ENCODE measurements at regions not wholly inside any gene's neighbourhood (a gene's known extent, or its start where the extent isn't known, plus 50 kb on each side); places are given as distances from the start of the nearest gene placed in this dataset.
"Not testable (repeated sequence)": the region's sequence is repeated elsewhere in the genome, so short reads cannot be mapped to it uniquely, and the experiment has no call there.

DNA sequence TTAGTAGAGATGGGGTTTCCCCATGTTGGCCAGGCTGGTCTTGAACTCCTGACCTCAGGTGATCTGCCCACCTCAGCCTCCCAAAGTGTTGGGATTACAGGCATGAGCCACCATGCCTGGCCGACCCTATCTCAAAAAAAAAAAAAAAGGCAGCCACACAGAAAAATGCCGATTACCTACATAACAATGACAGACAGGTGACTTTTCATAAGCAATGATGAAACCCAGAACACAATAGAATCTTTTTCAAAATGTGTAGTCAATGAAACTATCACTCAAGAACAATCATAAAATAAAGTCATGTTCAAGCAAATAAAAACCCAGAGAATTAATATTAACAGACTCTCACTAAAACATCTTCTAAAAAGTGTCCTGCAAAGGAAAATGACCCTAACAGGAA lies 135.6 kb upstream of the MVB12B start:
- DNase-seq: not testable (repeated sequence)

DNA sequence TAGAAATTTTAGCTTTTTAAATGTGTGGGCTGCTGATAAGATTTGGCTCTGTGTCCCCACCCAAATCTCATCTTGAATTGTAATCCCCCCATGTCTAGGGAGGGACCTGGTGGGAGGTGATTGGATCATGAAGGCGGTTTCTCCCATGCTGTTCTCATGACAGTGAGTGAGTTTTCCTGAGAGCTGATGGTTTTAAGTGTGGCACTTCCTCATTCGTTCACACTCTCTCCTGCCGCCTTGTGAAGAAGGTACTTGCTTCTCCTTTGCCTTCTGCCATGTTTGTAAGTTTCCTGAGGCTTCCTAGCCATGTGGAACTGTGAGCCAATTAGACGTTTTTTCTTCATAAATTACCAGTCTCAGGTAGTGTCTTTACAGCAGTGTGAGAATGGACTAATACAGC lies 127.8 kb upstream of the MVB12B start:
- DNase-seq: no peak

DNA sequence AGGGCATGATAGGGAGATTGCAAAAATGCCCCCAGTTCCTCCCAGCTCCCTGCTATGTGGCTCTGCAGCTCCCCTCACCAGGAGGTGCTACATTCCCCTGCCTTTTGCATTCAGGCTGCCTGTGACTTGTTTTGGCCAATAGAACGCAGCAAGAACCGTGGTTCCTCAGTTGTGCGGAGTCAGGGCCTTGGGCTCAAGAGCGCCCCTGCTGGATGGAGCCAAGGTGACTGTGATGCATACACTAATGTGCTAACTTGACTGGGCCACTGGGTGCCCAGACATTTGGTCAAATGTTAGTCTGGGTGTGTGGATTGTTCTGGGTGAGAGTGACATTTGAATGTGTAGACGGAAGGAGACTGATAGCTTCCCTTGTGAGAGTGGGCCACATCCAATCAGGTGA lies 123.3 kb upstream of the MVB12B start:
- DNase-seq: no peak

DNA sequence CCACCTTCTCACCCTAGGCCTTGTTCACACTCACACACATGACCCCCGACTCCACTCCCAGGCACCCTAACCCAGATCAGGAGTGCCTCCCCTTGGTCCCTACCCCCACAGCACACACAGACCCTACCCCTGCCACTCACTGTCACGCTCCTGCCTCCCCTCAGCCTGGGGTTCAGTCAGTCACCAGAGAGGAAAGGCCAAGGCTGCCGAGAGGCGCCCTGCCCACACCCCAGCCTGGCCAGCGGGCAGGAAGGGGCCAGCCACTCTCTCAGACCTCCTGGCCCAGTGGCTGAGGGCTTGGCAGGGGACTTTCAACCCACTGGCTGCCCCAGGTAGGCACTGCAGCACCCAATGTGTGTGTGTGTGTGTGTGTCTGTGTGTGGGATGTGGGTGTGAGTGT lies 122.4 kb upstream of the MVB12B start:
- no peak for DNase-seq

DNA sequence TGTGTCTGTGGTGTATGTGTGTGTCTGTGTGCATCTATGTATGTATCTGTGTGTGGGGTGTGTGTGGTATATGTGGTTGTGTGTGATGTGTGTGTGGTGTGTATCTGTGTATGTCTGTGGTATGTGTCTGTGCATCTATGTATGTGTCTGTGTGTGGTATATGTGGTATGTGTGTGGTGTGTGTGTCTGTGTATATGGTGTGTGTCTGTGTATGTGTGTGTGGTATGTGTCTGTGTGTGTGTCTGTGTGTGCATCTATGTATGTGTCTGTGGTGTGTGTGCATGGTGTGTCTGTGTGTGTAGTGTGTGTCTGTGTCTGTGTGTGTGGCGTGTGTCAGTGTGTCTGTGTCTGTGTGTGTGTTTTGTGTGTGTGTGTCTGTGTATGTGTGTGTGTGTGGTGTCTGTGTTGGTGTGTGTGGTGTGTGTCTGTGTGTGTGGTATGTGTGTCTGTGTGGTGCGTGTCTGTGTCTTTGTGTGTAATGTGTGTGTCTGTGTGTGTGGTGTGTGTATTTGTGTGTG lies 121.9 kb upstream of the MVB12B start:
- DNase-seq: no peak

DNA sequence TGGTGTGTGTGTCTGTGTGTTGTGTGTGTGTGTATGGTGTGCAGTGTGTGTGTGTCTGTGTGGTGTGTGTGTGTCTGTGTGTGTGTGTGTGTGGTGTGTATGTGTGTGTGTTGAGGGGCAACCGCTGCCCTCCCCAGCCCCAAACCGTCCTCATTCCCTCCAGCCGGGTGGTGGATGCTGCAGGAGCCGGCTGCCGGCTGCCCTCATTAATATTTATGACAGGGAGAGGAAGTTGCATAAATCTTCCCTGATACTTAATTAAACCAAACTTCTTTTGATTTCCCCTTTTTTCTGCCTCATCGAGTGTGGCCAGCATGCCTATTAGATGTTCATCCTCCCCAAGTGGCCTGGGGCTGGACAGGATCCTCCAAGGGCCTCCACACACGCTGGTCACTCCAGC lies 121.4 kb upstream of the MVB12B start:
- DNase-seq: no peak

DNA sequence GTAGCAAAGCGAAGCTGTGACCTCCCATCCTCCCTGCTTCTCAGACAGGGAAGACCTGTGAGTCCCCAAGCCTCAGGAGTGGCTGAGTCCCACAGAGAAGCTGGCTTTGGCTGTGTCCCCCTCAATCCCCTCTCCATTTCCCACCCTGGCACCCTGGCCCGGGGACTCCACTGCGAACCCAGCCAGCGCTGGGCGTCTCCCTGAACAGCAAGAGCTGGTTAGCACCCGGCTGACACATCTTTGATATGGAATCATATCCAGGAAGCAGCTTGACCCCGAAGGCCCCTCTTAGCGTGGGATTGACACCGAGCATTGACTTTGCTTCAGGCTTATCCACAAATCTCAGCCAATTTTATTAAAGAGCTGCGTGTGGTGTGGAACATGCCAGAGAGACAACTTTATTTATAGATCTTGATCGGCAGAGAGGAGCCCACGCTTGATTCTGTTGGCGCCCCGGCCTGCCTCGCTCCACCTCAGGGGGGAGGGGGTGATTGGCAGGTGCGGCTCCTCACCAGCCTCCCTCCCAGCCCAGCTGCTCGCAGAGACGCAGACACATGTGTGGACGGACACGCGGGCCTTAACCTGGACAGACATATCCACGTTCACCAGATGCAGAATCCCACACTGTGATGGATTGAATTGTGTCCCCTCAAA lies 120.7 kb upstream of the MVB12B start:
- no peak for DNase-seq

DNA sequence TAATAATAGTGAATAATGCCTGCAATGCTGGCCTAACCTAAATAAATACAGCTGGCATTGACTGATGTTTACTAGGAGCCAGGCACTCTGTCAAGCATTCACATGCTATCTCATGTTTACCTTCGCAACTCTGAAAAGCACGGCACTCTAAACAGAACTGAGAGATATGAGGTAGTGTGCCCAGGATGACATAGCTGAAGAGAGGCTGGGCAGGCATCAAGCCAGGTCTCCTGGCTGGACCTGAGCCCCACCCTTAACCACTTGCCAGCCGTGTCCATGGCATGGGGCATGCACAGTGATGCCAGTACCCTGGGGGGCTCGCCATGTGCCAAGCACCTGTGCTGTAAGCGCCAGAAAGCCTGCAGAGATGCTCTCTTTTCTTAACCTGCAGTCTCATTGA lies 119.4 kb upstream of the MVB12B start:
- no peak for DNase-seq

DNA sequence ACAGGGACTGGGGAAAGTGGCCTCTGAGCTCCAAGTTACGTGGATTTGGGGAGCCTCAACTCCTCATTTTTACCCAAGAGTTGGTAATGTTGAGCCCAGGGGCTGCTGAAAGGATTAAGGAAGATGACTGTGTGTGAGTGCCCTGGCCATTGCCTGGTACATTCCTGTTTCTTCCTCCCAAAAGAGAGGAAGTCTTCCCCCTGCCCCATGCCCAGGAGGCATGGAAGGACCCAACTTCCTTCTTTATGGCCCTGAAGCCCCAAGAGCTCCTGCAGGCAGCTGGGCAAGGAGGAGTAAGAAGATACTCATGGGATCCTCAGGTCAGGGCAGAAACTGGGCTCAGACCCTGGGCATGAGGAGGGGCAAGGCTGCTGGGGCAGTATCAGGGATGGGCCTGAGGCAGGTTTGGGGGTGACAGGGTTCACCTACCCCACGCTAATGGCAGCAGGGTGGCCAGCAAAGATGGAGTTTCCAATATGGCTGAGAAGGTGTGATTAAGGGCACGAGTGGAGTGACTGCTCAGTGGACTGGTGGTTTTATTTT lies 118.3 kb upstream of the MVB12B start:
- no peak for DNase-seq

DNA sequence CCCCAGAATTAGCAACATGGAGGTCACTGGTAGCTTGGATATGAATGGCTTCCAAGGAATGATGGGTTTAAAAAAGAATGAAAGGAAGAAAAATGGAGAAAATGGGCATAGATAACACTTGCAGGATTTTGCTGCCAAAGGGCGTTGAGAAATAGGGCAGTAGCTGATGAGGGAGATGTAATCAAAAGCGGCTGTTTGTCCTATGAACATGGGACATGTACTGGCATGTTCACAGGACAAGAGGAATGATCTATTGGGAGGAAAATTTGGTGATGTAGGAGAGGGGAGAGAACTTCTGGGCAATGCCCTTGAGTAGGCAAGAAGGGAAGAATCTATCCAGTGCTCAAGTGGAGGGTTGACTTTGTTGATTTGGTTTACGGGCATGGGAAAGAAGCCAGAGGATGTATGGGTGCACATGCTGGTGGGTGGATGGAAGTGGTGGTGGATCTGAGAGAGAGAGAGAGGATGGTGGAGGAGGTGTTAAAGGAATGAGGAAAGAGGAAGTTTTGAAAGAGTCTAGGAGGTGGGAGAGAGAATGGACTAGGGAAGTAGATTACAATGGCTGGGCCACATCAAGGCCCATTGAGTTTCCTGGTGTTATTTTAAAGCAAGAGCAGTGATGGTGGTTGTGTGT lies 115.1 kb upstream of the MVB12B start:
- no peak for DNase-seq

DNA sequence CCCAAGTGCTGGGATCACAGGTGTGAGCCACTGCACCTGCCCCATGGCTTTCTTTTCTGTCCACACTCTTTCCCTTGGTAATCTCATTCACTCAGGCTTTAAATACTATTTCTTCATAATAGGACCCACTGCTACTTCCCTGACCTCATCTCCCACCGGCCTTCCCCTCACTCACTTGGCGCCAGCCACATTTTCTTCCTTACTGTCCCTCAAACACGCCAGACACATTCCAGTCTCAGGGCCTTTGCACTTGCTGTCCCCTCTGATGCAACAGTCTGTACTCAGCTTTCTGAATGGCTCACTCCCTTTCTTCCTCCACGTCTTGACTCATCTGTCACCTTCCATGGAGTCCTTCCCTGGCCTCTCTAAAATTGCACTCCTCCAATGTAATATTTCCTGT lies 111.1 kb upstream of the MVB12B start:
- DNase-seq: no peak

DNA sequence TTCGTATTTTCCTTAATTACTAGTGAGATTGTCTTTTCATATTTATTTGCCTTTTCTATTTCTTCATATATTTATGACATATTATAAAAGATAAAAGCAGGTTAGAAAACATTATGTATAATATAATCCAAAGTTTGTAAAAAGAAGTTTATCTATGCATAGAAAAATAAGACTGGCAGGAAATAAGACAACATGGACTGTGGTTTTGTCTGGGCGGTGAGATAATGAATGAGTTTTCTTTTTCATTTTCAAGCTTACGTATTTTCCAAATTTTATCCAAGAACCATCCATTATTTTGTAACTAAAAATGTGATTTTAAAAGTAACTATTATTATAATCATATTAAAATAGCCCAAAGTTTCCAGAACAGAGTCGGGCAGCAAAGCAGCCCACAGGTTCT lies 109.8 kb upstream of the MVB12B start:
- no peak for DNase-seq

DNA sequence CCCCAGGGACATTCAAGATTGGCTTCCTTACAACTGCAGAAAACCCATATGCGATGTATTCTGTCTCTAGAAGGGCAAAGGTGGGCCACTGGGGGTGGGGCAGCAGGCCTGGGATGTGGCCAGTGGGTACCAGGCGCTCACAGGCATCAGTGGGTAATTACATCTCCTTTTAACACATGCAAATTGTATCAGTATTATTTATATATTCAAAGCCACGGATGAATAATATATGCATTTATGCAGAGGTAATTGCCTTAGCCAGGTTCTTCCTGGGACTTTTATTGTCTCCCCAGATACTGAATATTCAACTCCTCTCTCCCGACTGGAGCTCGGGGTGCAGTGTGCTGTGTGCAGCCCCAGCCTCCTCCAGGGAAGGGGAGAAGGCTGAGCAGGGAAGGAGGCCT lies 109.4 kb upstream of the MVB12B start:
- no peak for DNase-seq

DNA sequence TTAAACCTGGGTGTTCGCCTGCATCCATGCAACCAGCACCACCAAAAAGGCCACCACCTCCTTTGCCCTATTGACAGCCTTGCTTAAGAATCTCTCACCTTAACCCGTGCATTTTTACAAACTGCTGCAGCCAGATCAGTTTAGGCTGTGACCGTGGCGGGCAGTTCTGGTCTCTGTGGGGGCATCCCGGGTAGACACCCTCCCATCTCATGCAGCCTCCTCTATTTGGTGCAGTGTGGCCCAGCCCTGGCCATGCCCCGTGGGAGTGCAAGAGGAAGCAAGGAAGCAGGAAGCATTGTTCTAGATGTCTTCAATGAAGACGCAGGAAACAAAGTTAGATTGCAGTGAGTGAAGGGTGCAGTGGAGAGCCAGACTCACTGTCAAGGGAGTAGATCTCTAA lies 108.8 kb upstream of the MVB12B start:
- DNase-seq: no peak

DNA sequence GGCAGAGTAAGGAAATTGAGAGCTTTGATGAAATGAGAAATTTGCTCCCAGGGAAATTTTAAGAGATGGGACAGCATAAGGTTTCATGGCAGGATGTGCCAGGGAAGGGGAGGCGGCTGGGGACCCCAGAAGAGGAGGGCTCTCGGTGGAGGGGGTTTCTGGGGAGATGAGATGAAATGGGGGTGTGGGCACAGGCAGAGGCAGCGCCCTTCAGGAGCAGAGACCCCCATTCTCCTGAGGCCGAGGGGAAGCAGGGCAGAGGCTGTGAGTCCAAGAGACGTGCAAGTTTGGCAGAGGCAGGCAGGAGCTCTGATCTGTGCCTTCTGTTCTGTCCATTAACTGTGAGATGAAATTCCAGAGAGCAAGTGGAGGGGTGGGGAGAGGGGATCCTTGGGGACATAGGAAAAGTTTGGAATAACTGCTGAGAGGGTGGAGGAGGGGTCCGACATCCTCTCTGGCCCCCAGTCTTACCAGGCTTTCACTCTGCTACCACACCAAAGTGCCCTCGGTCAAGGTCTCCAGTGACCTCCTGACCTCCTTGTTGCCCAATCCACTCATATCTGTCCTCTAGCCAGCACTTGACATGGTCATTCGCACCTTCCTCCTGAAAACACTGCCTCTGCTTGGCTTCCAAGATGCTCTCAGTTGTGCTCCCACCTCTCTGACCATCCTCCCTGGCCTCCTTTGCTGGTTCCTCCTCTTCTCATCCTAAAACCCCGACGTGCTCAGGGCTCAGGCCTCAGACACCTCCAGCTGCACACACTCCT lies 108.1 kb upstream of the MVB12B start:
- DNase-seq: no peak

DNA sequence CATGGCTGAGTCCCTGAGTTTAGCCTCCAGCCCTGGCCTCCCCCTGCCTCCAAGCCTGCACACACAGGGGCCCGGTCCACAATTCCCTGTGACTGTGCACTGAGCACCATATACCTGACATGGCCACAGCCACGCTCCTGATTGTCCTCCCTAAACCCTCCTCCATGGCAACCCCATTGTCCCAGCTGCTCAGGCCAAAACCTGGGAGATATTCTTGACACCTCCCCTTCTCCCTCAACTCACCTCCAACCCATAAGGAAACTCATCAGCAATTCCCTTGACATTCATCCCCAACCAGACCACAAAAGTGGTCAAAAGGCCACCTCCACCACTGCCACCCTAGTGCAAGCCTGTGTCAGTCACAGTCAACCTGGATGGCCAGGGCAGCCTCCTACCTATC lies 107.5 kb upstream of the MVB12B start:
- no peak for DNase-seq

DNA sequence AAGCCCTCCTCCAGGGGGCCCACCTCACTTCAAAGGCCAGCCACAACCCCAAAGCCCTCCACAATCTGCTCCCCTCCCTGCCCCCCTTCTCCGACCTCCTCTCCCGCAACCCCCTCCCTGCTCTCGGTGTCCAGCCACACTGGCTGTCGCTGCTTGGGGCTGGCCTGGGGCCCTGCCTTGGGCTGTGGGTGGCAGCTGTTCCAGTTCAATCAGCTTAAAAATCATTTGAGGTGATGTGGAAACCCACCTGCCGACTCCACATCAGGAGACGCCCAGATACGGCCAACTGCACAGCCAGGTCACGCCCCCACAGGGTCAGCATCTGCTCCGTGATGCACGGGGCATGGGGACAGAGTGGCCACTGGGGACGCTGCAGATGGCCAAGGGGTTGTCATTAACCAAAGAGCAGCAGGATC lies 107.0 kb upstream of the MVB12B start:
- no peak for DNase-seq

DNA sequence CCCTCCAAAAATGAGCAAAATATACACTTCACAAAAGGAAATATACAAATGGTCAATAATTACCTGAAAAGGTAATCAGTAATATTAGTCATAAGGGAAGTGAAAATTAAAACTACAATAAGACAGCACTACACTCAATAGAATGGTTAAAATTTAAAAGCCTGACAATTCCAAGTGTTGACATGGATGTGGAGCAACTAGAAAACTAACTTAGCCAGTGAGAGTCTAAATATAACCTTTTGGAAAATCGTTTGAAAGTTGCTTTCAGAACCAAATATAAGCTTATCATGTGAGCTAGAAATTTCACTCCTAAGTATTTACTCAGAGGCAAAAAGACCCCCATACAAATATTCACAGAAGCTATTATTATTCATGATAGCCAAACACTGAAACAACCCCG lies 105.1 kb upstream of the MVB12B start:
- no peak for DNase-seq

DNA sequence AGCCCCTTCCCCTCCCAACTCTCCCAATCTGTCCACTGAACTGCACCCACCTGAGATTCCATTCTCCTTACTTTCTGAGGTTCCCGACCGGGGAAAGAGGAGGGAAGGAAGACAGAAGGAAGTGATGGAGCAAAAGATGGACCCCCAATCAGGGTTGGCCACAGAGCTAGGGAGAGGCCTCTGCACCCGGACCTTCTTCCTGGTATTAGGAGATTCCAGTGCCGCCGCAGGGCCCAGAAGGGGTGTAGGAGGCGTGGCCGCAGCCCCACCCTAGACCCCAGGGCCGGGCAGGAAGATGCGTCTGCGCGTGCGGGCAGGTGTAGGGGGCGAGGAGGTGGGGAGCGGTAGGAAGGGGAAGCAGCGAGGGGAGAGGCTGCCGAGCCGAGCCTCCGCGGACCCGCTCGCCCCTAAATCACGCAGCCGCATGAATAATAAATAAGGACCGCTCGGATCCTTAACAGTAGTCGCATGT lies 104.2 kb upstream of the MVB12B start:
- no peak for DNase-seq

DNA sequence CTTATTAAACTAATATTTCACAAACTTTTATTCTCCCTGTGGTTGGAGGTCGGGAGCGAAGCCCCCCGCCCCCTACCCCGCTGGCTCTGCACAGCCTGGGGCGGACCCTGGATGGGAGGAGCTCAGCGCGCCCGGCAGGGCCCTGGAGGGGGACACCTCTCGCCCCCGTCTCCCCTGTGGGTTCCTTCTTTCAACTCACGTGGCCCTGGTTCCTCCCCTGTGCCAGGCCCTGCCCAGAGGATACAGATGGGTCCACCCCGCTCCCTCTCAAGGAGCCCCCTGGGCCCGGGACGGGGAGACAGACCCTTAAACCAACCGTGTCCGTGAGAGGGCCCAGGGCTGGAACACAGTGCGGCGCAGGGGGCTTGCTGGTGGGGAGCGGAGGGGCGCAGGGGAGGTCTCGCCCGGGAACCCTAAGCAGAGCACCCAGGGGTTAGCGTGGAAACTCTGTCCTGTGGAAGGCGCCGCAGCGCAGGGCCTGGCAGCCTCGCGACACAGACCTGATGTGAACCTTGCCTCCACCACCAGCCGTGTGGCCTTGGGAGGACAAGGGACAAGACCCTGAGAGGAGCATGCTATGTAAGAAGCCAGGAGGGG lies 103.7 kb upstream of the MVB12B start:
- DNase-seq: no peak

DNA sequence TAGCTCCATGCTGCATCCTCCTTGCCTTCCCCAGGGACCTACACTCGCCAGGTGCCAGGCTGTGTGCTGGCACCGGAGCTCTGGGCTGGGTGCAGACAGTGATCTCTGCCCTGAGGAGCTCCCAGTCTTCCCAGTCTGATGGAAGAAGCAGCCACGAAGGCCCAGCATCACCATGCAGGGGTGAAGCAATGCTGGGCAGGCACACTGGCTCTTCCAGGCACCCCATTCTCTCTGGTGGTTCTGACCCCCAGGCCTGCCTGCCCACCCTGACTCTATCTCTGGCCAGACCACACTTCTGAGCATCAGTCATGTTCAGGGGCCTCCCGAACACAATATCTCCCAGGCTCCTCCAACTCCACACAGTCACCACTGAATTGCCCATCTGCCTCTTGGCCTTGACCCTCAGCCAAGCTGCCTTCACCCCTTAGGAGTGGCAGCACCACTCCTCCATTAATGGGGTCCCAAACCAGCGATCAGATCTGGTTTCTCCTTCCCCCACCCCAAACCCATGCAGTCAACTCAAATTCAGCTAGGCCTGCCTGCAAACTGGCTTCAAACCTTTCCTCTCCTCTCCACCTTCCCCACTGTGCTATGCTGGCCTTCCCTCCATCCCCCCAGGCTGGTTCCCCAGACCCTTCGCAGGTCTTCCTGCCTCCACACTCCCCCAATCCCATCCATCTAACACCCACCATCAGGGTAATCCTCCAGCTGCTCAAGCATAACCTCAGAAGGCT lies 102.7 kb upstream of the MVB12B start:
- no peak for DNase-seq

Data from DMS79 (cell line).